HG02884 (cell line): ENCODE measurements at regions not wholly inside any gene's neighbourhood (a gene's known extent, or its start where the extent isn't known, plus 50 kb on each side); places are given as distances from the start of the nearest gene placed in this dataset.

Source experiments
- ATAC-seq: cut with Tn5 transposase; IDR thresholded peaks from one replicate; pipeline ENCODE4 v1.9.1; 2021; ENCODE audit warnings: mild to moderate bottlenecking, moderate library complexity; ENCODE audit not compliant: unreplicated experiment

- no peak for ATAC-seq
Observed at GRCh38 chr17:70629902-70630301, 460.6 kb downstream of the KCNJ2 start.

- ATAC-seq, result peak; percentile 66
Observed at GRCh38 chr17:70636517-70637133, 467.3 kb downstream of the KCNJ2 start.

- ATAC-seq, result no peak
Observed at GRCh38 chr17:70642059-70642458, 472.7 kb downstream of the KCNJ2 start.

GRCh38 chr17:70644096-70644495 is 474.8 kb downstream of the KCNJ2 start:
- no peak for ATAC-seq

- ATAC-seq, result no peak
Observed at GRCh38 chr17:70646673-70647072, 477.3 kb downstream of the KCNJ2 start.

GRCh38 chr17:70648166-70648565 is 478.8 kb downstream of the KCNJ2 start:
- no peak for ATAC-seq

- ATAC-seq, result no peak
Observed at GRCh38 chr17:70653850-70654249, 484.5 kb downstream of the KCNJ2 start.

GRCh38 chr17:70654706-70655105 is 485.4 kb downstream of the KCNJ2 start:
- ATAC-seq, result no peak

GRCh38 chr17:70655176-70655958 is 486.0 kb downstream of the KCNJ2 start:
- no peak for ATAC-seq

- no peak for ATAC-seq
Observed at GRCh38 chr17:70658317-70658716, 489.0 kb downstream of the KCNJ2 start.

- no peak for ATAC-seq
Observed at GRCh38 chr17:70658840-70659239, 489.5 kb downstream of the KCNJ2 start.

- no peak for ATAC-seq
Observed at GRCh38 chr17:70661342-70662222, 492.2 kb downstream of the KCNJ2 start.

GRCh38 chr17:70668276-70668937 is 499.1 kb downstream of the KCNJ2 start:
- no peak for ATAC-seq

- no peak for ATAC-seq
Observed at GRCh38 chr17:70668938-70669778, 499.8 kb downstream of the KCNJ2 start.

GRCh38 chr17:70674061-70674460 is 504.7 kb downstream of the KCNJ2 start:
- ATAC-seq, result no peak

- no peak for ATAC-seq
Observed at GRCh38 chr17:70675070-70675590, 505.8 kb downstream of the KCNJ2 start.

- no peak for ATAC-seq
Observed at GRCh38 chr17:70677783-70678647, 508.7 kb downstream of the KCNJ2 start.

GRCh38 chr17:70678889-70679288 is 509.6 kb downstream of the KCNJ2 start:
- ATAC-seq, result no peak

- no peak for ATAC-seq
Observed at GRCh38 chr17:70683936-70684335, 514.6 kb downstream of the KCNJ2 start.
